ENCODE measurements at regions not wholly inside any gene's neighbourhood (a gene's known extent, or its start where the extent isn't known, plus 50 kb on each side); places are given as distances from the start of the nearest gene placed in this dataset.

DNA sequence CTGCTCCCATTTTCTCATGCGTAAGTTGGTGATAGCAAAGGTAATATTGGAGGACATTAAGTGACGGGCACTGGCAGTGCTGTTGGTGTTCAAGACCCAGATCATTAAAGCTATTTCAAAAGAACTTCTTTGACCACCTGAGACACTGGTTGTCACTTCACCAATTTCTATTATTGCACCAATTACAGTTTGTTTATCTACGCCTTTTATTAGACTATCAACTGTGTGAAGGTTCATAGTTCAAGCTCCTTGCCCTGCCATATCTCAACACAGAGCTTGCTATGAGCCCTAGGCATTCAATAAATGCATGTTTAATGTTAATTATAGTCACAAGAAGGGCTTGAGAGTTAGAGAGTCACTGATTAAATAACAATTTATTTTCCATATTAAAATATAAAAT is 778.7 kb upstream of the HS3ST1 start:
- H3K4me1 Mint-ChIP-seq (ENCODE audit: low read depth) = no peaks in the 10 kb centered on the region
- H3K4me3 Mint-ChIP-seq (ENCODE audit: unreplicated experiment) = no peak overlapping the region
- DNase-seq (ENCODE audit: low spot score) = no peak
- H3K27ac Mint-ChIP-seq (ENCODE audit: unreplicated experiment) = no peak overlapping the region
- TF ChIP-seq, protein P1, sequence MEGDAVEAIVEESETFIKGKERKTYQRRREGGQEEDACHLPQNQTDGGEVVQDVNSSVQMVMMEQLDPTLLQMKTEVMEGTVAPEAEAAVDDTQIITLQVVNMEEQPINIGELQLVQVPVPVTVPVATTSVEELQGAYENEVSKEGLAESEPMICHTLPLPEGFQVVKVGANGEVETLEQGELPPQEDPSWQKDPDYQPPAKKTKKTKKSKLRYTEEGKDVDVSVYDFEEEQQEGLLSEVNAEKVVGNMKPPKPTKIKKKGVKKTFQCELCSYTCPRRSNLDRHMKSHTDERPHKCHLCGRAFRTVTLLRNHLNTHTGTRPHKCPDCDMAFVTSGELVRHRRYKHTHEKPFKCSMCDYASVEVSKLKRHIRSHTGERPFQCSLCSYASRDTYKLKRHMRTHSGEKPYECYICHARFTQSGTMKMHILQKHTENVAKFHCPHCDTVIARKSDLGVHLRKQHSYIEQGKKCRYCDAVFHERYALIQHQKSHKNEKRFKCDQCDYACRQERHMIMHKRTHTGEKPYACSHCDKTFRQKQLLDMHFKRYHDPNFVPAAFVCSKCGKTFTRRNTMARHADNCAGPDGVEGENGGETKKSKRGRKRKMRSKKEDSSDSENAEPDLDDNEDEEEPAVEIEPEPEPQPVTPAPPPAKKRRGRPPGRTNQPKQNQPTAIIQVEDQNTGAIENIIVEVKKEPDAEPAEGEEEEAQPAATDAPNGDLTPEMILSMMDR (IDR thresholded peaks at IDR 0.05) = no peak
- no peaks in the 10 kb centered on the region for H3K36me3 Mint-ChIP-seq (ENCODE audit: low read depth)
- H3K9me3 Mint-ChIP-seq (ENCODE audit: low read depth) = peaks cover 8% of the 10 kb centered on the region
- H3K27me3 Mint-ChIP-seq (ENCODE audit: low read depth) = no peaks in the 10 kb centered on the region

DNA sequence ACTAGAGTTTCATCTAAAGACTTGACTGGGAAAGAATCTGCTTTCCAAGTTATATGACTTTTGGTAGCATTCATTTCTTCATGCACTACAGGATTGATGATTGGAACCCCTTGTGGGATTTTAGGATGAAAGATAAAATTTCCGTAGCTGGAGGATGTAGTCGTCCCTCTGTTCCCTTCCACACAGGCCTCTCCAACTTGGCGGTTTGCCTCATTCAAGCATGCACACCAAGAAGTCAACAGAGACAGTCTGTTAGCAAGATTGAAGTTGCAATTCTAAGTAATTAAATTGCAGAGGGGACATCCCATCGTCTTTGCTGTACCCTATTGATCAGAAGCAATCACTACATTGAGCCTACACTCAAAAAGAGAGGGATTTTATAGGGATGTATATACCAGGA is 777.4 kb upstream of the HS3ST1 start:
- Mint-ChIP-seq H3K27me3 (ENCODE audit: low read depth) (no peaks in the 10 kb centered on the region), H3K4me1 (ENCODE audit: low read depth) (no peaks in the 10 kb centered on the region), H3K9me3 (ENCODE audit: low read depth) (no peaks in the 10 kb centered on the region), H3K36me3 (ENCODE audit: low read depth) (no peaks in the 10 kb centered on the region), H3K4me3 (ENCODE audit: unreplicated experiment) (no peak overlapping the region), H3K27ac (ENCODE audit: unreplicated experiment) (no peak overlapping the region)
- DNase-seq (ENCODE audit: low spot score) = no peak
- TF ChIP-seq, protein P1 (IDR thresholded peaks at IDR 0.05) = no peak

DNA sequence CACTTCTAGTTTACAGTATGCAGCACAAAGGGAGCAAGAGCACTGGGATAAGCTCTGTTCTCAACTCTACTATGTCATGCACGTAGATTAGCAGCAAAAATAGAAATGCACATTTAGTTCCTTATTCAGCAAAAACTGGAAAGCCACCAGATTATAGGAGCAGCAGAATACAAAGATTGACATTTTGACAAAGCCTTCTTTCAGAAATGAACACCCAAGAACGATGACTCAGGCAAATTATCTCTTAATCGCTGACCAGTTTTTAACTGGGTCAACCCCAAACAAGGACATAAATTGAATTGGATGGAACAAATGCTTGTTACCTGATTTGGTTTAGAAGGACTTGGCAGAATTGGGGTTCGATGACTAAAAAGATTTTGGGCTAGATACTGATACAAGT is 775.3 kb upstream of the HS3ST1 start:
- no peaks in the 10 kb centered on the region for H3K9me3 Mint-ChIP-seq (ENCODE audit: low read depth)
- no peak overlapping the region for H3K27ac Mint-ChIP-seq (ENCODE audit: unreplicated experiment)
- H3K36me3 Mint-ChIP-seq (ENCODE audit: low read depth) = no peaks in the 10 kb centered on the region
- no peaks in the 10 kb centered on the region for H3K4me1 Mint-ChIP-seq (ENCODE audit: low read depth)
- TF ChIP-seq, protein P1 (IDR thresholded peaks at IDR 0.05) = no peak
- no peak overlapping the region for H3K4me3 Mint-ChIP-seq (ENCODE audit: unreplicated experiment)
- no peak for DNase-seq (ENCODE audit: low spot score)
- H3K27me3 Mint-ChIP-seq (ENCODE audit: low read depth) = no peaks in the 10 kb centered on the region

DNA sequence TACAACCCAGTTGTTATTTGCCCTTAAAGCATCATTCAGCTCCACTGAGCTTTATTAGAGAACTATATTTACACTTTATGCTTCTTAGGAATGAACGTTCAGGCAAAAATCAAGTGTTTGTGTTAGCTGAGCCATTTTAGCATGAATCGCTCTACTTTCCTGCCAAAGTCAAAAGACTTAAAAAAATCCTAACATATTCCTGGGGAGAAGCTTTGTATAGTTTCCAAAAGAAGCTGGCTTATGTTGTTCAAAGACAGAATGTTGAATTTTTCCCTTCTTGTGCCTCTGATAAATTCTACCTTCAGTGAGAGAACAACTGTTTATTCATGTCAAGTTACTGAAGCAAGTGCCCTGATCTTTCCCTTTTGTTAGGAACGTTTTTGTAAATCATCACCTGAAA is 771.5 kb upstream of the HS3ST1 start:
- Mint-ChIP-seq H3K27me3 (ENCODE audit: low read depth) (no peaks in the 10 kb centered on the region), H3K27ac (ENCODE audit: unreplicated experiment) (no peak overlapping the region), H3K4me3 (ENCODE audit: unreplicated experiment) (no peak overlapping the region), H3K36me3 (ENCODE audit: low read depth) (no peaks in the 10 kb centered on the region), H3K4me1 (ENCODE audit: low read depth) (no peaks in the 10 kb centered on the region), H3K9me3 (ENCODE audit: low read depth) (peaks cover 4% of the 10 kb centered on the region)
- DNase-seq (ENCODE audit: low spot score) = no peak
- TF ChIP-seq, protein P1 (IDR thresholded peaks at IDR 0.05) = no peak

DNA sequence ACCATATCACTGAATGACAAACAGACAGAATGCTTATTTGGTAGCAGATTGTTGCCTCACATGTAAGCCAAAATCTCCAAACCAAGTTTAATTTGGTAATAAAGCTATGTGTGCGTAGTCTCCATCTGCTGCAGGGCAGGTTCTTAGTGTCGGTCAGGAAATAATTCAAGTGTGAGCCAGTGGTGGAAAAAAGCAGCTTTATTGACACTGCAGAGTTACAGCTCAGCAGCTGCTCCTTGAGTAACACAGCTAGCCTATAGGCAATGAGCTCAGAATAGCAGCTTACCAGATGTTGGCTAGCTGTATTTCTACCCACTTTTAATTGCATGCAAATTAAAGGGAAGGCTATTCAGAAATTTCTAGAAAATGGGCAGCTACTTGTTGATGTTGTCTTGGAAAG is 757.8 kb upstream of the HS3ST1 start:
- Mint-ChIP-seq H3K27me3 (ENCODE audit: low read depth) (peaks cover 4% of the 10 kb centered on the region), H3K4me1 (ENCODE audit: low read depth) (no peaks in the 10 kb centered on the region), H3K27ac (ENCODE audit: unreplicated experiment) (no peak overlapping the region), H3K9me3 (ENCODE audit: low read depth) (peaks cover 4% of the 10 kb centered on the region), H3K36me3 (ENCODE audit: low read depth) (no peaks in the 10 kb centered on the region), H3K4me3 (ENCODE audit: unreplicated experiment) (no peak overlapping the region)
- DNase-seq (ENCODE audit: low spot score) = no peak
- TF ChIP-seq, protein P1 (IDR thresholded peaks at IDR 0.05) = no peak

All from chondrocyte (in vitro differentiated cells).